Mesenchymal stem cell (in vitro differentiated cells and primary cell): ENCODE measurements at regions not wholly inside any gene's neighbourhood (a gene's known extent, or its start where the extent isn't known, plus 50 kb on each side); places are given as distances from the start of the nearest gene placed in this dataset.

Source experiments
- DNase-seq: peaks from one replicate; pipeline ENCODE4 v3.0.0-alpha.2; 2013
- H2AFZ ChIP-seq: one replicate; pipeline ENCODE4 v1.6.1; 2013; ENCODE audit warnings: low read depth, mild to moderate bottlenecking, control low read depth, inconsistent platforms, low read length, moderate library complexity
- H2AK5ac ChIP-seq: 2 replicates; pipeline ENCODE4 v1.6.1; 2013; ENCODE audit warnings: low read length, moderate library complexity, mild to moderate bottlenecking, inconsistent platforms; ENCODE audit not compliant: severe bottlenecking
- H2BK120ac ChIP-seq: one replicate; pipeline ENCODE4 v1.6.1; 2013; ENCODE audit warnings: low read depth, mild to moderate bottlenecking, inconsistent platforms, low read length, moderate library complexity
- H2BK12ac ChIP-seq, 2 experiments: one replicate each; pipeline ENCODE4 v1.6.1; 2013; ENCODE audit warnings: inconsistent platforms in 2 of 2, low read length in 2 of 2, mild to moderate bottlenecking in 2 of 2, moderate library complexity in 2 of 2, control low read depth in 1 of 2
- H2BK15ac ChIP-seq: one replicate; pipeline ENCODE4 v1.6.1; 2013; ENCODE audit warnings: mild to moderate bottlenecking, low read depth, inconsistent platforms; ENCODE audit not compliant: poor library complexity, severe bottlenecking
- H2BK5ac ChIP-seq: 2 replicates; pipeline ENCODE4 v1.6.1; 2013; ENCODE audit warnings: low read depth, mild to moderate bottlenecking, low read length, control low read depth, inconsistent platforms; ENCODE audit not compliant: poor library complexity, severe bottlenecking
- H3K14ac ChIP-seq, 2 experiments: one replicate each; pipeline ENCODE4 v1.6.1; 2013; ENCODE audit warnings: inconsistent platforms in 2 of 2, low read length in 2 of 2, control low read depth in 1 of 2, mild to moderate bottlenecking in 1 of 2, moderate library complexity in 1 of 2
- H3K18ac ChIP-seq, 2 experiments: one replicate each; pipeline ENCODE4 v1.6.1; 2013; ENCODE audit warnings: inconsistent platforms in 2 of 2, low read length in 2 of 2, control low read depth in 1 of 2, low read depth in 1 of 2, mild to moderate bottlenecking in 1 of 2
- H3K23ac ChIP-seq, 2 experiments: one replicate each; pipeline ENCODE4 v1.6.1; 2013; ENCODE audit warnings: inconsistent platforms in 2 of 2, low read length in 2 of 2, mild to moderate bottlenecking in 2 of 2, moderate library complexity in 2 of 2, control low read depth in 1 of 2
- H3K27ac ChIP-seq: 2 replicates; pipeline ENCODE4 v1.5.1; 2013; ENCODE audit warnings: mild to moderate bottlenecking, moderate library complexity, low read length, control low read depth, inconsistent platforms; ENCODE audit not compliant: poor library complexity, severe bottlenecking
- H3K27me3 ChIP-seq, 2 experiments: 2 replicates each; pipeline versions ENCODE4 v1.6.1 to v1.7.0; 2013; ENCODE audit warnings: low read length in 2 of 2, mild to moderate bottlenecking in 2 of 2, moderate library complexity in 2 of 2, control low read depth in 1 of 2, inconsistent platforms in 1 of 2; ENCODE audit not compliant: control insufficient read depth in 1 of 2, insufficient read depth in 1 of 2
- H3K36me3 ChIP-seq, 2 experiments: 2 replicates each; pipeline versions ENCODE4 v1.6.1 to v1.7.0; 2013; ENCODE audit warnings: low read length in 2 of 2, control low read depth in 1 of 2, inconsistent platforms in 1 of 2, low read depth in 1 of 2, mild to moderate bottlenecking in 1 of 2; ENCODE audit not compliant: insufficient read depth in 2 of 2, control insufficient read depth in 1 of 2
- H3K4ac ChIP-seq, 2 experiments: one replicate each; pipeline ENCODE4 v1.6.1; 2013; ENCODE audit warnings: inconsistent platforms in 2 of 2, low read length in 2 of 2, mild to moderate bottlenecking in 2 of 2, moderate library complexity in 2 of 2, control low read depth in 1 of 2, low read depth in 1 of 2
- H3K4me1 ChIP-seq: 2 replicates; pipeline ENCODE4 v1.6.1; 2013; ENCODE audit warnings: low read depth, low read length, control low read depth; ENCODE audit not compliant: control insufficient read depth, insufficient read depth
- H3K4me2 ChIP-seq: 2 replicates; pipeline ENCODE4 v1.6.1; 2013; ENCODE audit warnings: low read length, mild to moderate bottlenecking, inconsistent platforms; ENCODE audit not compliant: poor library complexity, severe bottlenecking
- H3K4me3 ChIP-seq, 2 experiments: 2 replicates each; pipeline versions ENCODE4 v1.5.1 to v1.7.0; 2013; ENCODE audit warnings: low read length in 2 of 2, mild to moderate bottlenecking in 2 of 2, control low read depth in 1 of 2, low read depth in 1 of 2; ENCODE audit not compliant: insufficient read depth in 1 of 2
- H3K79me1 ChIP-seq: replicated peaks from 2 replicates; pipeline ENCODE4 v1.6.1; 2013; ENCODE audit warnings: mild to moderate bottlenecking, control low read depth, low read length, inconsistent platforms; ENCODE audit not compliant: poor library complexity, severe bottlenecking
- H3K9ac ChIP-seq: 2 replicates; pipeline ENCODE4 v1.7.0; 2013; ENCODE audit warnings: mild to moderate bottlenecking, low read length, moderate library complexity
- H3K9me3 ChIP-seq: 2 replicates; pipeline ENCODE4 v1.7.0; 2013; ENCODE audit warnings: mild to moderate bottlenecking, low read length; ENCODE audit not compliant: control insufficient read depth
- H4K8ac ChIP-seq: one replicate; pipeline ENCODE4 v1.6.1; 2013; ENCODE audit warnings: inconsistent platforms, mild to moderate bottlenecking, low read length, moderate library complexity
- H4K91ac ChIP-seq: one replicate; pipeline ENCODE4 v1.6.1; 2013; ENCODE audit warnings: mild to moderate bottlenecking, low read length, inconsistent platforms
- WGBS: methylation state at CpG from one replicate; pipeline ENCODE4 v1.1.7; 2013; ENCODE audit warnings: mixed read lengths; 5-methylcytosine and 5-hydroxymethylcytosine counted together

- Histone ChIP-seq H3K4me3 (no peak overlapping the region), H3K36me3 (no peaks in the 10 kb centered on the region), H3K79me1 (no peaks in the 10 kb centered on the region), H4K8ac (no peak overlapping the region), H3K14ac (no peak overlapping the region), H3K9ac (no peak overlapping the region), H3K23ac (no peak overlapping the region), H2BK12ac (peak overlapping the region in 1 of 2 experiments; percentile 70), H4K91ac (no peak overlapping the region), H3K27ac (no peak overlapping the region), H3K27me3 (no peaks in the 10 kb centered on the region), H3K4me2 (no peak overlapping the region), H2AK5ac (no peak overlapping the region), H2BK5ac (no peak overlapping the region), H2BK15ac (no peak overlapping the region), H2BK120ac (no peak overlapping the region), H2AFZ (no peak overlapping the region), H3K4me1 (no peaks in the 10 kb centered on the region), H3K9me3 (no peaks in the 10 kb centered on the region), H3K4ac (peak overlapping the region in 1 of 2 experiments; percentile 15), H3K18ac (peak overlapping the region; percentile 5 to 45)
- 79% methylated on average over 7 of the region's 8 CpGs for WGBS
- DNase-seq: no peak
These were observed 156.3 kb downstream of the ESM1 start for GRCh38 chr5:54829102-54829501.

DNA sequence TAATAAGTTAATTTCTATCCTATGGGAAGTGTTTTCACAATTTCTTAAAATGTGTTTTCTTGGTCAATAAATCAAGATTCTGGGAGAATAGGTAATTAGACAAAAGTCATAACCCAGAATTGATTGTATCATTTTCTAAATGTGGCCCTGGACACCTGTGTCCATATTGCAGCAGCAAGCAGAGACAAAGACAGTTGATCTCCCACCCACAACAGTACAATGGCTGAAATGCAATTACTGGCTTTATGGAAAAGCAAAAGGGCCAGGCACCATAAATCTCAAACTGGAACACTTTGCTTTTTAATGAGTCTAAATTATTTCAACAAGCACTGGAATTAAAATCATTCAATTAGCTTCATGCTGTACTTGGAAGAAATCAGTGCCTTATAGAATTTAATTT, 157.2 kb downstream of the ESM1 start:
- no peak overlapping the region for H4K8ac ChIP-seq
- H3K36me3 ChIP-seq: no peaks in the 10 kb centered on the region
- H2BK12ac ChIP-seq: peak overlapping the region in 1 of 2 experiments; percentile 62
- no peak overlapping the region for H2BK120ac ChIP-seq
- H3K27ac ChIP-seq: no peak overlapping the region
- H2BK15ac ChIP-seq: no peak overlapping the region
- no peak overlapping the region for H2AK5ac ChIP-seq
- H3K27me3 ChIP-seq: no peaks in the 10 kb centered on the region
- H3K4me1 ChIP-seq: no peaks in the 10 kb centered on the region
- H4K91ac ChIP-seq: no peak overlapping the region
- H3K4ac ChIP-seq: no peak overlapping the region
- DNase-seq: no peak
- no peak overlapping the region for H2BK5ac ChIP-seq
- H3K18ac ChIP-seq: no peak overlapping the region
- no peaks in the 10 kb centered on the region for H3K9me3 ChIP-seq
- no peak overlapping the region for H3K14ac ChIP-seq
- no peak overlapping the region for H3K23ac ChIP-seq
- no peak overlapping the region for H3K9ac ChIP-seq
- no peak overlapping the region for H3K4me2 ChIP-seq
- H3K4me3 ChIP-seq: no peak overlapping the region
- no peak overlapping the region for H2AFZ ChIP-seq
- no peaks in the 10 kb centered on the region for H3K79me1 ChIP-seq

GRCh38 chr5:54825005-54825404, 160.4 kb downstream of the ESM1 start:
- H3K36me3 ChIP-seq: no peaks in the 10 kb centered on the region
- no peak overlapping the region for H3K4me2 ChIP-seq
- no peak overlapping the region for H4K8ac ChIP-seq
- no peak overlapping the region for H2BK15ac ChIP-seq
- no peak overlapping the region for H3K18ac ChIP-seq
- H3K23ac ChIP-seq: no peak overlapping the region
- no peak overlapping the region for H3K4ac ChIP-seq
- H2BK5ac ChIP-seq: no peak overlapping the region
- H3K14ac ChIP-seq: no peak overlapping the region
- H3K4me1 ChIP-seq: no peaks in the 10 kb centered on the region
- H2AK5ac ChIP-seq: no peak overlapping the region
- no peak overlapping the region for H2AFZ ChIP-seq
- H4K91ac ChIP-seq: no peak overlapping the region
- no peak overlapping the region for H2BK12ac ChIP-seq
- peak; percentile 44 for DNase-seq
- H3K4me3 ChIP-seq: no peak overlapping the region
- peak overlapping the region; percentile 15 for H3K9ac ChIP-seq
- H3K27me3 ChIP-seq: no peaks in the 10 kb centered on the region
- H3K27ac ChIP-seq: no peak overlapping the region
- H3K79me1 ChIP-seq: no peaks in the 10 kb centered on the region
- no peak overlapping the region for H2BK120ac ChIP-seq
- no peaks in the 10 kb centered on the region for H3K9me3 ChIP-seq

DNA sequence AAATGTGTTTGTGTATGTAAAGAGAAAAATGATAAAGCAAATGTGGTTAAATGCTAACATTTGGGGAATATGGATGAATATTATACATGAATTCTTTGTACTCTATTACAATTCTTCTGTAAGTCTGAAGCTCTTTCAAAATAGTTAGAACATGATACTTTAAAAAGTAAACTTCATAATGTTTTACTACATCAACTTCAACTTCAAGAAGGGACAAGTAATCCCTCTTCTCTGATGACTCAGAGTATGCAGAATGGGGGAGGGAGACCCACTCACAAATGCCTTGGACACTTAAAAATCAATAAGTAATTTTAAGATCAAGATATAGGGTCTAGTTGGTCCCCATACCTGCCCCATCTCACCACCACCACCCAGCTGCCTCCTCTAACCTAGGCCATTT, 162.4 kb downstream of the ESM1 start:
- no peaks in the 10 kb centered on the region for H3K27me3 ChIP-seq
- DNase-seq: no peak
- H4K91ac ChIP-seq: peak overlapping the region; percentile 66
- no peak overlapping the region for H3K23ac ChIP-seq
- peak overlapping the region in 1 of 2 experiments; percentile 87 for H2BK12ac ChIP-seq
- no peaks in the 10 kb centered on the region for H3K36me3 ChIP-seq
- peak overlapping the region; percentile 44 for H2BK120ac ChIP-seq
- H3K79me1 ChIP-seq: no peaks in the 10 kb centered on the region
- H3K9ac ChIP-seq: no peak overlapping the region
- no peak overlapping the region for H2AFZ ChIP-seq
- H3K4me1 ChIP-seq: no peaks in the 10 kb centered on the region
- no peak overlapping the region for H2BK15ac ChIP-seq
- no peak overlapping the region for H2BK5ac ChIP-seq
- H2AK5ac ChIP-seq: no peak overlapping the region
- H3K4ac ChIP-seq: no peak overlapping the region
- H3K18ac ChIP-seq: peak overlapping the region in 1 of 2 experiments; percentile 4
- H3K27ac ChIP-seq: no peak overlapping the region
- no peak overlapping the region for H3K14ac ChIP-seq
- H4K8ac ChIP-seq: peak overlapping the region; percentile 61
- H3K4me3 ChIP-seq: no peak overlapping the region
- no peak overlapping the region for H3K4me2 ChIP-seq
- H3K9me3 ChIP-seq: no peaks in the 10 kb centered on the region
